ENCODE measurements at regions not wholly inside any gene's neighbourhood (a gene's known extent, or its start where the extent isn't known, plus 50 kb on each side); places are given as distances from the start of the nearest gene placed in this dataset.

DNA sequence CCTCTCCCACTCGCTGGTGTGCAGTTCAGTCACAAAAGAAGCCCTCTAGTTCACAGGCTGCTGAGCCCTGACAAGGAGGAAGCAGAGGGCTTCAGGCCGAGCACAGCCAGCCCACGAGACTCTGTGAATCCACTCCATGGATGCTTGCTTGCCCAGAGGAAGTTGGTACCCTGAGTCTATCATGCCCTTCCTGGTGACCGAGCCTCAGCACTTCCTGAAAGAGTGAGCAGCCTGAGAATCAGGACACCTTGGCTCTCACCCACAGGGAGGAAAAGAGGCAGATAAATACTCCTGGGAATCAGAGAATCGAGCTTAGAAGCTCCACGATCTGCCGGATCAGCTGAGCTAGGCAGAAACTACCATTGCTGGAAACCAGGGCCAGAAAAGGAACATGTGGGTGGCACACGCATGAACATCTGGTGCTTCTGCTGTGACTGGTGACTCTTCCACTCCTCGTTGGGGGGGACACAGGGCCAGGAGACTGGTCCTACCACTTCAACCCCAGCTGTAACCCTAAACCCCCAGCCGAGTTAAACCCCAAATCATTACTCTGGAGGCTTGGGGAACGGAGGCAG, 376.3 kb upstream of the CAMK1G start:
- no peaks in the 10 kb centered on the region for H3K36me3 Mint-ChIP-seq (ENCODE audit: insufficient read depth, unreplicated experiment)
- no peak for DNase-seq
- BruUV-seq (replicated peaks) = no TSS peak
- Histone ChIP-seq H3K4me1 (no peaks in the 10 kb centered on the region), H3K27me3 (replicated peaks; ENCODE audit: control insufficient read depth, insufficient read depth, low read length) (peaks cover 1% of the 10 kb centered on the region), H3K36me3 (ENCODE audit: control insufficient read depth, insufficient read depth, low read length) (no peaks in the 10 kb centered on the region), H3K9me3 (no peaks in the 10 kb centered on the region), H3K4me3 (ENCODE audit: low read depth, low read length) (no peak overlapping the region)
- no peak overlapping the region for H3K27ac Mint-ChIP-seq (ENCODE audit: unreplicated experiment)
- TF ChIP-seq, protein P1, sequence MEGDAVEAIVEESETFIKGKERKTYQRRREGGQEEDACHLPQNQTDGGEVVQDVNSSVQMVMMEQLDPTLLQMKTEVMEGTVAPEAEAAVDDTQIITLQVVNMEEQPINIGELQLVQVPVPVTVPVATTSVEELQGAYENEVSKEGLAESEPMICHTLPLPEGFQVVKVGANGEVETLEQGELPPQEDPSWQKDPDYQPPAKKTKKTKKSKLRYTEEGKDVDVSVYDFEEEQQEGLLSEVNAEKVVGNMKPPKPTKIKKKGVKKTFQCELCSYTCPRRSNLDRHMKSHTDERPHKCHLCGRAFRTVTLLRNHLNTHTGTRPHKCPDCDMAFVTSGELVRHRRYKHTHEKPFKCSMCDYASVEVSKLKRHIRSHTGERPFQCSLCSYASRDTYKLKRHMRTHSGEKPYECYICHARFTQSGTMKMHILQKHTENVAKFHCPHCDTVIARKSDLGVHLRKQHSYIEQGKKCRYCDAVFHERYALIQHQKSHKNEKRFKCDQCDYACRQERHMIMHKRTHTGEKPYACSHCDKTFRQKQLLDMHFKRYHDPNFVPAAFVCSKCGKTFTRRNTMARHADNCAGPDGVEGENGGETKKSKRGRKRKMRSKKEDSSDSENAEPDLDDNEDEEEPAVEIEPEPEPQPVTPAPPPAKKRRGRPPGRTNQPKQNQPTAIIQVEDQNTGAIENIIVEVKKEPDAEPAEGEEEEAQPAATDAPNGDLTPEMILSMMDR (IDR thresholded peaks at IDR 0.05; ENCODE audit: insufficient read depth in 1 of 2, low read depth in 1 of 2, low read length in 1 of 2, severe bottlenecking in 1 of 2, unreplicated experiment in 1 of 2) = no peak
- H3K4me1 Mint-ChIP-seq (ENCODE audit: low read depth, unreplicated experiment) = no peaks in the 10 kb centered on the region
- CTCF ChIA-PET = interaction anchor here (0.5 to 1.7 kb wide), 15 partner anchors 11 to 578 kb away, joined by 3 to 9 read pairs (median 4); no protein-coding TSS in a partner anchor
- H3K27me3 Mint-ChIP-seq (ENCODE audit: insufficient read depth, unreplicated experiment) = peaks cover 9% of the 10 kb centered on the region
- H3K4me3 Mint-ChIP-seq (ENCODE audit: unreplicated experiment) = peak overlapping the region; percentile 62
- POLR2A ChIA-PET = no interaction called here
- intact Hi-C loops (cut with micrococcal nuclease; ENCODE audit: unreplicated experiment) = loop anchor here (1.0 kb wide), 3 partner anchors 131 to 555 kb away; no protein-coding TSS in a partner anchor
- no peaks in the 10 kb centered on the region for H3K9me3 Mint-ChIP-seq (ENCODE audit: unreplicated experiment)

DNA sequence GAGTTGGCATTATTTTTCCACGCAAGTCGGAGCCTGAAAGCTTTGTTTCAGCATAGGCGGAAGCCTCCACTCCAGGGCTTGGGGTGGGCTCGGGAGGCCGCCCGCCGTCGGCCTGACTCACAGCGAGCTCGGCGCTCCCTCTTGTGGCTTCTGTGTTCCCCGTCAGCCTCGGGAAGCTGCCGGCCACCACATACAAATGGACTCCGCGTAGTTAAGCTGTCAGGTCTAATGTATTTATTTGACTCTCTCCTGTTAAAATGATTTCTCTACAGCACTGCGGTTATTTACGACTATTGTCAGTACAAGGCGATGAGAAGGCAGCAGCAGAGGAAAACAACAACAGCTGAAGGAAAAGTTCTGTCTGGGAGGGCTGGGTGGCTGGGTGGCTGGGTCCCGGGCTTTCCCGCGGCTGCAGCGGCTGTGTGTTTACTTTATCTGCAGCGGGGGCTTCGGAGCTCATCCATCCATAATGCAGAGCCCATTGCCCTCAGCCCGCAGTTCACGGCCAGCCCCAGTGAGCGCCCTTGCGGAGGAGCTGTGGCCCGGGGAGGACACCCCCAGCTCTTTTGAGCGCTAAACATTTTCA, 375.7 kb upstream of the CAMK1G start:
- Mint-ChIP-seq H3K36me3 (ENCODE audit: insufficient read depth, unreplicated experiment) (no peaks in the 10 kb centered on the region), H3K4me3 (ENCODE audit: unreplicated experiment) (peak overlapping the region; percentile 62), H3K27me3 (ENCODE audit: insufficient read depth, unreplicated experiment) (peaks cover 14% of the 10 kb centered on the region), H3K9me3 (ENCODE audit: unreplicated experiment) (no peaks in the 10 kb centered on the region), H3K4me1 (ENCODE audit: low read depth, unreplicated experiment) (no peaks in the 10 kb centered on the region), H3K27ac (ENCODE audit: unreplicated experiment) (no peak overlapping the region)
- ChIA-PET POLR2A (no interaction called here), CTCF (interaction anchor here (0.5 to 1.7 kb wide), 18 partner anchors 10 to 578 kb away, joined by 3 to 9 read pairs (median 4); no protein-coding TSS in a partner anchor)
- H3K27me3 ChIP-seq (replicated peaks; ENCODE audit: control insufficient read depth, insufficient read depth, low read length) = peaks cover 1% of the 10 kb centered on the region
- H3K9me3 ChIP-seq = no peaks in the 10 kb centered on the region
- H3K4me1 ChIP-seq = no peaks in the 10 kb centered on the region
- TF ChIP-seq, protein P1 (IDR thresholded peaks at IDR 0.05; ENCODE audit: insufficient read depth in 1 of 2, low read depth in 1 of 2, low read length in 1 of 2, severe bottlenecking in 1 of 2, unreplicated experiment in 1 of 2) = peak; percentile 55 to 91
- BruUV-seq (replicated peaks) = no TSS peak
- intact Hi-C loops (cut with micrococcal nuclease; ENCODE audit: unreplicated experiment) = loop anchor here (1.0 kb wide), 3 partner anchors 131 to 555 kb away; no protein-coding TSS in a partner anchor
- peak overlapping the region; percentile 10; the same call in 1 of the 2 replicates for H3K4me3 ChIP-seq (ENCODE audit: low read depth, low read length)
- DNase-seq = peak; percentile 59 to 66
- H3K36me3 ChIP-seq (ENCODE audit: control insufficient read depth, insufficient read depth, low read length) = no peaks in the 10 kb centered on the region

DNA sequence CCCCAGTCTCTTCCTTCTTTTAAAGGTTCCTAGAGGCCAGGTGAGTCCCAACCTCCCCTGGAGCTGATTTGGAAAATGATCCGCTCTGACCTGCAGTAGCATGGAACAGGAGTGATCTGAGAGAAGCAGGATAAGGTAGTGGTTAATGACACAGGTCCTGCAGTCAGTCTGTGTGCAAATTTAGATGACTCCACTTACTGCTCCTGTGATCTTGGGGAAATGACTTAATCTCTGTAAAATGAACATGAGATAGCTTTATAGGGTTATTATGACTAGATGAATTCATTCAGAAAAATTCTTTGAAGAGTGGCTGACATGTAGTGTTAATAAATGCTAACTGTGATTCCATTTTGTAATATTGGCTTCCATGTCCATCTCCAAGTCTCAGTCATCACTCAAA, 374.9 kb upstream of the CAMK1G start:
- DNase-seq = no peak
- Histone ChIP-seq H3K4me1 (no peaks in the 10 kb centered on the region), H3K4me3 (ENCODE audit: low read depth, low read length) (no peak overlapping the region), H3K27me3 (replicated peaks; ENCODE audit: control insufficient read depth, insufficient read depth, low read length) (peaks cover 1% of the 10 kb centered on the region), H3K36me3 (ENCODE audit: control insufficient read depth, insufficient read depth, low read length) (no peaks in the 10 kb centered on the region), H3K9me3 (no peaks in the 10 kb centered on the region)
- intact Hi-C loops (cut with micrococcal nuclease; ENCODE audit: unreplicated experiment) = no loop called here
- TF ChIP-seq, protein P1 (IDR thresholded peaks at IDR 0.05; ENCODE audit: insufficient read depth in 1 of 2, low read depth in 1 of 2, low read length in 1 of 2, severe bottlenecking in 1 of 2, unreplicated experiment in 1 of 2) = no peak
- H3K27ac Mint-ChIP-seq (ENCODE audit: unreplicated experiment) = no peak overlapping the region
- BruUV-seq (replicated peaks) = no TSS peak
- no peak overlapping the region for H3K4me3 Mint-ChIP-seq (ENCODE audit: unreplicated experiment)
- POLR2A ChIA-PET = no interaction called here
- peaks cover 19% of the 10 kb centered on the region for H3K27me3 Mint-ChIP-seq (ENCODE audit: insufficient read depth, unreplicated experiment)
- H3K36me3 Mint-ChIP-seq (ENCODE audit: insufficient read depth, unreplicated experiment) = no peaks in the 10 kb centered on the region
- no peaks in the 10 kb centered on the region for H3K4me1 Mint-ChIP-seq (ENCODE audit: low read depth, unreplicated experiment)
- CTCF ChIA-PET = interaction anchor here (1.4 kb wide), 1 partner anchor 281 kb away, joined by 9 read pairs; no protein-coding TSS in a partner anchor
- no peaks in the 10 kb centered on the region for H3K9me3 Mint-ChIP-seq (ENCODE audit: unreplicated experiment)

Measured in Caco-2 (cell line).